Testis (tissue), 2 donors: ENCODE measurements at regions not wholly inside any gene's neighbourhood (a gene's known extent, or its start where the extent isn't known, plus 50 kb on each side); places are given as distances from the start of the nearest gene placed in this dataset.

Experiments
- CTCF ChIP-seq, 3 experiments: fragments of 450-650 bp in 2 of 3; fragments of 200-600 bp in 1 of 3; sonication (generic) in 1 of 3; IDR thresholded peaks; one replicate each; pipeline ENCODE4 v1.5.1; 2016 to 2019; ENCODE audit warnings: antibody characterized with exemption in 3 of 3, mild to moderate bottlenecking in 2 of 3, moderate library complexity in 1 of 3
- POLR2A ChIP-seq: fragments of 450-650 bp; IDR thresholded peaks from one replicate; pipeline ENCODE4 v1.6.1; 2017; ENCODE audit warnings: antibody characterized with exemption, mild to moderate bottlenecking, moderate library complexity

- TF ChIP-seq CTCF (IDR thresholded peaks at IDR 0.05) (no peak), POLR2A (no peak)
These were observed 852.3 kb downstream of the BRD1 start for GRCh38 chr22:48975316-48975741.
